CMK (cell line): ENCODE measurements at regions not wholly inside any gene's neighbourhood (a gene's known extent, or its start where the extent isn't known, plus 50 kb on each side); places are given as distances from the start of the nearest gene placed in this dataset.
"Not testable (repeated sequence)": the region's sequence is repeated elsewhere in the genome, so short reads cannot be mapped to it uniquely, and the experiment has no call there.

Experiments used
- DNase-seq: peaks from one replicate; pipeline ENCODE4 v3.0.0-alpha.2; 2010; ENCODE audit warnings: low read depth

DNA sequence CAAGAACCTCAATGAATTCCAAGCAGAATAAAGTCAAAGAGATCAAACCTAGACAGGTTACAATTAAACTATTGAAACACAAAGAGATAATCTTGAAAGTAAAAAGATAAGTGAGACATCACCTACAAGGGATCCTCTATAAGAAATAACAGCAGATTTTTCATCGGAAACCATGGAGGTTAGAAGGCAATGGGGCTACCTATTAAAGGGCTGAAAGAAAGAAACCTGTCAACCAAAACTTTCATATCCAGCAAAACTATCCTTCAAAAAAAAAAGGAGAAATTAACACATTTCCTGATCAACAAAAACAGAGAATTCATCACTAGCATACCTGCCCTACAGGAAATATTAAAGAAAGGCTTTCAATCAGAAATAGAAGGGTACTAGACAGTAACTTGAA, 244.9 kb downstream of the ARHGAP12 start:
- DNase-seq = no peak

DNA sequence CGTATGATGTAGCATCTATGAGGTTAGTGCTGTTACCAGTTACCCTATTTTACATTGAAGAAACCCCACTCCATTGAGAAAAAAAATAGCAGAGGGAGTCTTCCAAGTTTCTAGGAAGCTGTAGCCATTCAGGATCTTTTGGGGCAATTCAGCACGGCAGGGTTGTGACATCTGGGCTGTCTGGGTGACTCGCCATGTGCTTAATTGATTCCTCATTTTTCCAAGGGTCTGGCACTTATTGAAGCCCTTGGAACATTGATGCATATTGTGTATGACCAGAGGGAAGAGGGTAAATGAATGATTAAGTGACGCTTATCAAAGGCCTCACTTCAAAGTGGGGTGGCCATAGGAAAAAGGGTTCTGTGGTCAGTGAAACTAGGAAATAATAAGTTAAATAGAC, 248.7 kb downstream of the ARHGAP12 start:
- no peak for DNase-seq

DNA sequence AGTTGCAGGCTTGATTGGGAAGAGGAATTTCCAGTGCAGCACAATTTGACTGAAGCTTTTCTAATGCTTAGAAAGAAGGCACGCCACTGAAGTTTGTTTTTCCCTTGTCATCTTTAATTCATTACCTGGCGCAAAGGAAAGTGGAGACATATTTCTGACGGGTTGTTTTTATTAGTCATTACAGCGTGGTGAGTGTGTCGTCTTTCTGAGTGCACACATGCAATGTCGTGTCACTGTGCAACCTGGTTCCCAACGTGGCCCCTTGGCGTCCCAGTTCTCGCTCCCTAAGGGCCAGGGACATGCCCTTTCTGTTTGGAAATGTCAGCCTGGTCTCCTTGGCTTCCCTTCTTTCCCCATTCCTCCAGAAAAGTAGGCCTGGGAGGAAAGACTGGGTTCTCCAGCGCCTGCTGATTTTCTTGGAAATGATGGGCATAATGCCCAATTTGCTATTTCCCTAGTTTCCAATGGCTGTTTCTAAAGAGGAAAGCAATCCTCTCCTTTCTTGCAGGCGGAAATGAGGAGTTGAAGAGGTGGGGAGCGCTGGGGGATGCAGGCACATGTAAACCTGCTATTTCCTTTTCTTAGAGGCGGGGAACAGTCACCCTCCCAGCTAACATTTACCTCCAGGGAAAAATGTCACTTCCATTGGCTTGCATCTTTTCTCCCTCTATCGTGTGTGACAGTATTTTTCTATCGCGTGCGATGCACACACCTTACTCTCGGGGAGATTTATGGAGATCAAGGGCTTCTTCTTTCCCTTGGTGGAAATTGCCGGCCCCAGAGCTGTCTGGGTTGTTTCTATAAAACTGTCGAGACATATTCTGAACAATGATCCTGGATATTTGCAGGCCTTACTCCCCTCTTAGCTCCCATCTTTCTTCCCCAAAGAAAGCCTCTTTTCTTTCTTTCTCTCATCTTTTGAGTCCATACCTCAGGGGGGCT, 249.8 kb downstream of the ARHGAP12 start:
- DNase-seq = no peak

DNA sequence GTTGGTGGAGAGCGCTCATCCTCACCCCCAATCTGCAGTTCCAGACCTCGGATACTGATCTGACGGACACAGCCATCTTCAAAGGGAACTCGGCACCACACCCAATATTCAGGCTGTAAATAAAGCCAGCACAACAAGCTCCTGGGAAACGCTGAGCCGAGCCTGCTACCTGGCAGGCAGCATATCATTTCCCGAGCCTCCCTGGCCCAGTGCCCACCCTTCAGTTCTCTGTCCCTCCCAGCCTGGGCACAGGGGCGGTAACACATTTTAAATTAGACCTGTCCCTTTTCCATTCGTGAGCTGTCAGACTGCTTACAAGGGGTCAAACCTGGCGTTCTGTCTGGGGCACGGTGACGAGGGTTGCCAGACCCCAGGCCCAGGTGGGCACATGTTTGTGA, 250.5 kb downstream of the ARHGAP12 start:
- DNase-seq = no peak

DNA sequence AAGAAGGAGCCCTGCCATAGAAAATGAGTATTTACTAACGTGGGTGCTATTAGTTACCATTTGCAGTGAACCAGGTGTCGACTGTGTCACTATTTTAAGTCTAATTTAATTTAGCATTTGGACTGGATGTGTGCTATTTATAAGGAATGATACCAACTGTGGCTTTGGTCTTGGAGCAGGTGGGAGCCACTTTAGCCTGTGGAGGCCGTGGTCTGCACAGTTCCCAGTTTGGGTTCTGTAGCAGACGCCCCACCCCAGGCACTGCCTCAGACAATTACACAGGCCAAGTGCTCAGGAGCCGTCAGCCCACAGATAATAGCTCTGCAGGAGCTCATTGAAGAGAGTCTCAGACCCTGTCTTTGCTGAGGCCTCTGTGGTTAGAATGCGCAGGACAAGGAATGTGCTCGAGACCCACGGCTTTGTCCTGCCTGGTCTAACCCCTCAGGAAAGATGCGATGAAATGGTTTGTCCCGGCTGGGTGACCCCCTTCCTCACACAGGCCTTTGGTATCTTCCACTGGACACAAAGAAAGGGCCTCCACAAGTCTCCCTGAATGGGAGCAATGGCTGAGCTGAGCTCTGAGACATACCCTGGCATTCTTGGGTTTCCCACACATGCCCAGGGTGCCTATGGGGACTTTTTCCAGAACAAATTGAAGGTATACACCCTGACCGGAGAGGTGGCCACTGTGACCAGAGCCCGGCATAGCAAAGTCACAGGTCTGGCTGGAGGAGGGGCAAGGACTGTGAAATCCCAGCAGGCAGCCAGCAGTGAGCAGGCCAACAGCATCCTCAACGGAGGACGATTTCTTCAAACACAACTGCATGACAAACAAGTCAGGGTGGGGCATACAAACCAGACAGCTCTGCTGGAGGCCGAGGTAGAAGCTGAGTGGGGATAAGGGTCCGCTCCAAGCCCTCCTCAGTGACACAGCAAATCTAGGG, 251.2 kb downstream of the ARHGAP12 start:
- no peak for DNase-seq

DNA sequence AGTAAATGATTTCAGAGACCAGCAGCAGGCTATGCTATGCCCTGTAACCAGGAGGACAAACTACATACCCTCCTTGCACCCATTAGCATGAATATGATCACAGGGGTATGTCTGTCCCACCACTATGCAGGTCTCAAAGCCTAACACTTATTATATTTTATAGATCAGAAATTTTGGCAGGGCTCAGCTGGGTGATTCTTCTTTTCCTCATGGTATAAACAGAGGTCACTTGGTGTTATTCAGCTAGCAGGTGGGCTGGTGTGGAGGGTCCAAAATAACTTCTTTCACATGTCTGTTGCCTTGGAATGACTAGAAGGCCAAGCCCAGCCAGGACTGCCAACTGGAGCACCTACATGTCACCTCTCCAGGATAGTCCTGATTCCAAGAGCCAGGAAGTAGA, 252.9 kb downstream of the ARHGAP12 start:
- no peak for DNase-seq

DNA sequence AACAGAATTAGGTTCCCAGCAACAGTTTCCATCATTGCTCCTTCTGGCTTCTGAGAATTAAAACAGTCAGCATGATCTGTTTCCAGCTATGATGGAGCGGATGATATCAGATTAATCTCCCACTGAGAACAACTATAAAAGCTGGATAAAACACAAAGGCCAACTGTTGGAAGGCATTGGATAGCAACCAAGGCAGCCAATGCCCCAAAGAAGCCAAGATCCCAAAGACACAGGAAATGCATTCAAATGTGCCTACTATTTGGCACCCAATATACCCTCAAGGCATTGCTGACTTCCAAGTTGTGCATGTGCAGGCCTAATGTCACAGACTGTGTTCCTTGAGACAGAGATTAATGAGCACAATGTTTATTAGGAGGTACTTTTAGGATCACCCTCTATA, 259.3 kb downstream of the ARHGAP12 start:
- no peak for DNase-seq

DNA sequence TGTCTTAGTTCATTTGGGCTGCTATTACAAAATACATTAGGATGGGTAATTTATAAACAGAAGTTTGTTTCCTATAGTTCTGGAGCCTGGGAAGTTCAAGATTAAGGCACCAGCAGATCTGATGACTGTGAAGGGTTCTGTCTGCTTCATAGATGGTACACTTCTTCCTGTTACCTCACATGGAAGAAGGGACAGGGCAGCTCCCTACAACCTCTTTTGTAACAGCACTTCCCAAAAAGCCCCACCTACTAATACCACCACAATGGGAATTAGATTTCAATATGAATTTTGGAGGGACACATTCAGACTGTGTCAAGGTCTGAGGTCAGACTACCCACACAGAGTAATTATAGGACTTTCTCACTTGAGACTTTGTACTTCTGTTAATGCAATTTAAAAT, 260.3 kb downstream of the ARHGAP12 start:
- DNase-seq = no peak

DNA sequence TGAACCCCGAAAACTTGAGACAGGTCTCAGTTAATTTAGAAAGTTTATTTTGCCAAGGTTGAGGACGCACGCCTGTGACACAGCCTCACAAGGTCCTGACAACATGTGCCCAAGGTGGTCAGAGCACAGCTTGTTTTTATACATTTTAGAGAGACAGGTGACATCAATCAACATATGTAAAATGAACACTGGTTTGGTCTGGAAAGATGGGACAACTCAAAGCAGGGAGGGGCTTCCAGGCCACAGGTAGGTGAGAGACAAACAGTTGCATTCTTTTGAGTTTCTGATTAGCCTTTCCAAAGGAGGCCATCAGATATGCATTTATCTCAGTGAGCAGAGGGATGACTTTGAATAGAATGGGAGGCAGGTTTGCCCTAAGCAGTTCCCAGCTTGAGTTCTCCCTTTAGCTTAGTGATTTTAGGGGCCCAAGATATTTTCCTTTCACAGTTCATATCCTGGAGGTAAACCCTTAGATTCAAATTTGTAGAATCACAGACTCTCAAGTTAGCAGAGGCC, 262.8 kb downstream of the ARHGAP12 start:
- not testable (repeated sequence) for DNase-seq

DNA sequence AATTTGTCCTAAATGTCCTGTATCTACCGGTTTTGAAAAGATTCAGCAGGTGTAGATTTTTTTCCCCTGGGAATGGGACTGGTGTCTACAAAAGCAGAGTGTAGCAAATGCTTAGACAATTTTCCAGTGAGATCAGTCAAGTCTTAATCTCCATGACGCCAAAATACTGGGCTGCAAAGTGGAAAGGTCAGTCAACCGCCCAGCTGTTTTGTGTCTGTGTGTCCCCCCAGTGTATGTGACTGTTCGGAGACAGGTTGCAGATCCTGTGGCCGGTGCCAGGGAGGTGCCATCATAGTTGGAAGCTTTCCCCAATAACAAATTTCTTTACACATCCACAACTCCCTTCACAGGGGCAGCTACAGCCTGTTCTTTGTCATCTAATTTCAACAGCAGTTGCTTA, 263.8 kb downstream of the ARHGAP12 start:
- no peak for DNase-seq

DNA sequence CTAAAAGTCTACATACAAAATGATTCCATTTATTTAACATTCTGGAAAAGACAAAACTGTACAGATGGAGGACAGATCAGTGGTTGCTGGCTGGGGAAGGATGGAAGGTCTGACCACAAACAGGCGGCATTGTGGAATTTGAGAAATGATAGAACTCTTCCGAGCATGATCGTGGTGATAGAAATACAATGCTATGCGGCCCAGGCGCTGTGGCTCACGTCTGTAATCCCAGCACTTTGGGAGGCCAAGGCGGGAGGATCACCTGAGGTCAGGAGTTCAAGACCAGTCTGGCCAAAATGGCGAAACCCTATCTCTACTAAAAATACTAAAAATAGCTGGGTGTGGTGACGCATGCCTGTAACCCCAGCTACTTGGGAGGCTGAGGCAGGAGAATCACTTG, 264.6 kb downstream of the ARHGAP12 start:
- not testable (repeated sequence) for DNase-seq

DNA sequence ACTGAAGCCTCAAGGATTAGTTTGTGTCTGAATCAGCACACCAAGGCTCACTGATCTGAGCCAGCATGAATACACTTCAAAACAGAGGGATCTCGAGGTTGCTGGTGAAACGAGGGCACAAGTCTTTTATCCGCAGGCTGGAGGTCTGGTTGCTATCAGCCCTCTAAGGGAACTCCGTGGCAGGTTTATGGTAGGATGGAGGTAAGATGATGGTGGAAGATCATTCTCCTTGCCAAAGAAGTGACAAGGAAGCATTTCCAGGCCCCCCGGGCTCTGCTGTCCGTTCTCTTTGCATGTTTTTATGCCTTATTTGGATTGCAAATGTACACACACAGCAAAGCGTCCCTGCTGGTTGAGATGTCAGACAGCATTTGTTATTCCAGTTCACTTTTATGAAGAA, 268.3 kb downstream of the ARHGAP12 start:
- DNase-seq = no peak

DNA sequence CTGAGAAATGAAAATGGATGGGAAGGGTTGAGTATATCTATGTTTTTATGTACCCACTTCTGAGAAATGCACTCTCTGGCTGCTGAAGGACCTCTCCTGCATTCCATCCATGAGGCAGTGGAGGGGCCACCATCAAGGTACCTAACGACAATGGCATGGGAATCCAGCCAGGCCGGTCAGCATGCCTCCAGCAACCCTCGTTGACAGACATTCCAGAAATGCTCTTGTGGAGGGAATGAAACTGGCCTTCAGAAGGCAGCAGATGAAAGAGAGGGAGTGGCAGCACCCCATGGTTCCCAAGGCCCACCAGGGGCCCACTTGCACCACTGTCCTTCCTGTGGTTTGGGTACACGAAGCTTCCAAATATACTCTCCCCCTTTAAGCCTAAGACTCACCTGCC, 269.0 kb downstream of the ARHGAP12 start:
- DNase-seq = no peak

DNA sequence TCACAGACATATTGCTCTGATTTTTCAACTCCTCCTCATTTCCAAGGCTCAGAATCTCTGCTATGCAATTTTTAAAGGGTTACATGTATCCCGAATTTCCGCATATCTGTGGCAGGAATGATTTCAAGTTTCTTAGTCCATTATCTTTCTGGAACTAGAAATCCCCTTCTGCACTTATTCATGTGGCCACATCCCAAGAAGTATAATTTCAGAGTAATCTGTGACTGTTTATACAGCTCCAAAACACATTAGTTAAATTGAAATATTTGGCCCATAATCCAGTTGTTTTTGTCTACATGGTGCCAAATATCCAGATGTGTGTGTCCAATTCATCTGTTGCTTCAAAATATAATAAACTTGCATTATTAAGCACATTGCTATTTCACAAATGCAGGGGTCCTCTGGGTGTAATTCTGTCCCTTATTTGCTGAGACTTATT, 271.2 kb downstream of the ARHGAP12 start:
- DNase-seq = no peak

DNA sequence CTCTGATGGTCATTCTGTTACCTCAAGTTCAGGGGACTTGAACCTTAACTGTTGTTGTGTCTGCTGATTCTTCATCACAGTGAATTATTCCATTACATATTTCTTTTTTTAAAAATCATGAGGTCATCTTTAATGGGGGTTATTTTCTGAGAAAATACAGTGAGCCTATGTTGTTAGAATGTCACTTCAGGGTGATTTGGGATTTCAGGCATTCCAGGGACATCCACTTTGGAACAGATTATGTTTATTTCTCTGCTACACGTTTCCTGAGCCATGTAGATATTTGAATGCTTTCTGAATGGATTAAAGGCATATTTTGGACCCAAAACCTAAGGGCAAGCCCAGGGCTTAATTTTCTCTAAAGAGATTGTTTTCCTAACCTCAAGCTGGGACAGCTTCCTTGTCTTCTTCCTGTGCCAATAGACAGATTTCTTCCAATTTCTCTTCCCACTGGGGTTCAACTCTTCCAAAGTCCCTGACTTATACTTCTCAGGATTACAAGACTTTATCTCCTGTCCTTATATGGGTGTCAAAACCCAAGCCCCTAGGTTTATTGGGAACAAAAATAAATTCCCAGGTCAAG, 271.7 kb downstream of the ARHGAP12 start:
- DNase-seq = no peak

DNA sequence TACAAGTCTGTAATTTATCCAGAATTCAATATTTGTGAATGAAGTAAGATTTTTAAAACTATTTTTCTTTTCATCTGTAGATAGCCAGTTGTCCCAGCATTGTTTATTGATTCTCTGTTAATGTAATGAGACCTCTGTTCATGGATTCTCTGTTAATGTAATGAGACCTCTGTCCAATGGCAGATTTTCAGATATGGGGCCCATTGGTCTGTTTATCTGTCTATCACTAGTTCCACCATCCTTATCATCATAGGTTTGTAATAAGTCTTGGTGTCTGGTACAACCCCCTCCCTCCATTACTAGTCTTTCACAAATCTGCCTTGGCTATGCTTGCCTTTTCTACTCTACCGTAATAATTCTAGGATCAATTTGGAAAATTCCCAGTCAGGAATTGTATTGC, 276.6 kb downstream of the ARHGAP12 start:
- no peak for DNase-seq

DNA sequence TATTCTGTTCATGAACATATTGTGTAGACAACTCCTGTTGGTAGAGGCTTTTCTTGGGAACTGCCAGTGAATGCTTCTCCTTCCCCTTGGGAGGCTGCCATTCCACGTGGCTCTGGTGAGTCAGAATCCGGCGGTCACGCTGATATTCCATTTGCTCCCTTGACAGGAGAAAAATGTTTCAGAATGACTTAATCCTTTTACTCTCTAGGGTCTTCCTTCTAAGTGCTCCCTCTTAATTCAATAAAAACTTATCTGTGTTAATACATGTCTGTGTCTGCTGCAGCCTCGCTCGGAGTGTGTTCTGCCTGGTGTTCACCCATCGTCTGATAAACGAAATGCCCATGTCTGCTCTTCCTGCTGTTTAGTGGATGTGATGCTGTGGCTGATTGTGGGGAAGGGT, 278.6 kb downstream of the ARHGAP12 start:
- no peak for DNase-seq

DNA sequence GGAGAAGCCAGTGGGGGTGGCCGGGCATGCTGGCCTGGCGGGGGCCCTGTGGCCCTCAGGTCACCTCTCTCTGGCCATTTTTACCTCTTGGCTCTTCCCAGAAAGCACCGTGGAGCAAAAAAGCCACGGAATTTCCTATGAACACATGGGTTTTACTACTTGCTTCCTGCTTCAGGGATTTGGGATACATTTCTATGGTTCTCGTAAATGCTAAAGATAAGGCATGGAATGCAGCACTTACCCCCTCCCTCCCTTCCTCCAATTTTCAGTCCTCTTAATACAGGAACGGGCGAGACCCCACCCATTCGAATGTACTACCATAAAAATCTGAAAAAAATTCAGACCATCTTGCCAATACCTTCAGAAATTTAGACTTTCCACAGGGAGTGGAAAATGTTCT, 279.7 kb downstream of the ARHGAP12 start:
- DNase-seq = no peak

DNA sequence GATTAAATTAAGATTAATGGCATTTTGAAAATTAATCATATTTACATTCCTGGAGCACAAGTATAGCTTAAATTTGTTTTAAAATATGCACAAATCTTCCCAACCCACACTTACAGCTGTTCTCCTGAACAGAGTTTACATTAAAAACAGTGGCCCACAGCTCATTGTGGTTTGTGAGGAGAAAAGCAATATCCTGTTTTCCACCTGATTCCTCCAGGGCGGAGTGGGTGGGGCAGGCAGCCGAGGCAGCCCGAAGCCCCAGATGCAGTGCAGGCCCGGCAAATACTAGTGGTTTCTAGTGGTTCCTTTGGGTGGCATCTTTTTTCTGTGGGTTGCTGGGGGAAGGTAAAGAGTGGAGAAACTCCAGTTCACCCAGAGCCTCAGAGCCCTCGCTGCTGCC, 280.8 kb downstream of the ARHGAP12 start:
- no peak for DNase-seq

DNA sequence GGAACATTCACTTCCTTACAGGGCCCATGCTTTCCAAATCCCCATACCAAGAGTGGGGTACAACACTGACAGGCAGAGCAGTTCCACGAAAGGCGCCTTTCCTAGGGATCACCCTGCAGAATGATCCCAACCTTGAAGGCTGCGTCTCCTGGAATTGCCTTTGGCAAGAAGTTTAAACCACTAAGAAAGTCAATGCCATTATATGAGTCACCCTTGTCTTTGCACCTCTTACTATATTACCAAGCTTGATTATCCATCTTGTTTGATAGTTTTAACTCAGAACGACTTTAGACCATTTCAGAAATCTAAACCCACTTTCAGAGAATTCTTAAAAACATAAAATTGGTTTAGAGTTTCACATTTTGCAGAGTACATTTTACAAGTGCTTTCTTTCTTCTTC, 282.1 kb downstream of the ARHGAP12 start:
- no peak for DNase-seq

DNA sequence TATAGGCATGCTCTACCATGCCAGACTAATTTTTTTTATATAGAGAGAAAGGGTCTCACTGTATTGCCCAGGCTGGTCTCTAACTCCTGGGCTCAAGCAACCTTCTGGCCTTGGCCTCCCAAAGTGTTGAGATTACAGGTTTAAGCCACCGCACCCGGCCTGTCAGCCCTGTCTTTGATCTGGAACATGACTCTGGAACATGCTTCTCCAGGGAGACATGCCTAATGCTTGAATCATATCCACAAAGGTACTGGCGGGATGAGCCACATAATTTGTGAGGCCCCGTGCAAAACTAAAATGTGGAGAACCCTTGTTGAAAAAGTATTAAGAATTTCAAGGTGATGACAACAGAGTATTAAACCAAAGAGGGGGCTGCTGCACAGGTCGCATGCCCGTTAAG, 282.8 kb downstream of the ARHGAP12 start:
- no peak for DNase-seq

DNA sequence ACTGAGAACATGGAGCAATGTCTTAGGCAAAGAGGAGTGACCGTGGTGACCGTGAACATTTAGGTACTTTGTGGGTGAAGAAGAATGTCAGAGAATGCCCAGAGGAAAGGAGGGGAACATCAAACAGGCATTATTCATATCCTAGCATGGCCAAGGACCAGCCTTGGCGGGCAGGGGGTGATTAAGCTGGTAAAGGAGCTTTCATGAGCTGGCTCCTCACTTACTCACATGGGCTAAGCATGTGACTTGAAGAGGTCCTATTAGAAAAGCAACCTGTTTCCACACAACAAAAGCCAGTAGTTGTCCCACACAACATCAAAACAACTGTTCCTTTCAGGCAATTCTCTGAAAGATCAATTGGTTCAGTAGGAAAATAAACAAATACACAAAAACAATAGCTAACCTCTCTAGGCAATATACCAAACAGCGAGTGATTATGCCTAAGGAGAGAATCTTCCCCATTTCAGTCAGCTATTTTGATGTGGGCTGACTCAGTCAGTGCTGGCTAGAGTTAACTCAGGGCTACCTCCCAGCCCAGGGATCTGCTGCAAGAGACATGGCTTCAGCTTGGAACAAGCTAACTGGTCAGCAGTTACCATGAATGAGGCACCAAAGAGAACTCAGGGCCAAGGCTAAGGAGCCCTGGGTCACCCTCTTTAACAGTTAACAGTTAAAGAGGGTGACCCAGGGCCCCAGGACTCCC, 283.5 kb downstream of the ARHGAP12 start:
- DNase-seq = no peak
